ENCODE measurements at regions not wholly inside any gene's neighbourhood (a gene's known extent, or its start where the extent isn't known, plus 50 kb on each side); places are given as distances from the start of the nearest gene placed in this dataset.
A peak's percentile ranks its signal among the peaks of the same experiment; 100 is the strongest.

- no peaks in the 10 kb centered on the region for H3K9me3 ChIP-seq (ENCODE audit: control insufficient read depth, insufficient read depth, low read length)
- DNase-seq (ENCODE audit: low read depth, low spot score): no peak
- ChIA-PET POLR2A (no interaction called here), CTCF (no interaction called here)
- H3K4me3 ChIP-seq (ENCODE audit: low read depth, low read length): no peak overlapping the region
- H3K27ac ChIP-seq (ENCODE audit: low read depth, low read length): no peak overlapping the region
- no peaks in the 10 kb centered on the region for H3K27me3 ChIP-seq (ENCODE audit: control insufficient read depth, insufficient read depth, low read length)
- no peak for TF ChIP-seq CTCF (IDR thresholded peaks at IDR 0.05; ENCODE audit: low read depth, low read length)
These were observed 205.5 kb downstream of the NDFIP2 start for GRCh38 chr13:79686441-79686840.

GRCh38 chr13:79684371-79684770 lies 203.4 kb downstream of the NDFIP2 start:
- ChIA-PET POLR2A (no interaction called here), CTCF (interaction anchor here (0.6 kb wide), 1 partner anchor 658 kb away, joined by 3 read pairs; no protein-coding TSS in a partner anchor)
- no peak for DNase-seq (ENCODE audit: low read depth, low spot score)
- Histone ChIP-seq H3K9me3 (ENCODE audit: control insufficient read depth, insufficient read depth, low read length) (no peaks in the 10 kb centered on the region), H3K27me3 (ENCODE audit: control insufficient read depth, insufficient read depth, low read length) (no peaks in the 10 kb centered on the region), H3K4me3 (ENCODE audit: low read depth, low read length) (no peak overlapping the region), H3K27ac (ENCODE audit: low read depth, low read length) (no peak overlapping the region)
- 0 out of 2 replicates have a peak, but pooled peaks have one; percentile 7 for TF ChIP-seq CTCF (IDR thresholded peaks at IDR 0.05; ENCODE audit: low read depth, low read length)

- POLR2A ChIA-PET: no interaction called here
- H3K4me3 ChIP-seq (ENCODE audit: low read depth, low read length): no peak overlapping the region
- DNase-seq (ENCODE audit: low read depth, low spot score): no peak
- no peak for TF ChIP-seq CTCF (IDR thresholded peaks at IDR 0.05; ENCODE audit: low read depth, low read length)
- no peaks in the 10 kb centered on the region for H3K27me3 ChIP-seq (ENCODE audit: control insufficient read depth, insufficient read depth, low read length)
- no peaks in the 10 kb centered on the region for H3K9me3 ChIP-seq (ENCODE audit: control insufficient read depth, insufficient read depth, low read length)
- CTCF ChIA-PET: no interaction called here
- no peak overlapping the region for H3K27ac ChIP-seq (ENCODE audit: low read depth, low read length)
These were observed 201.2 kb downstream of the NDFIP2 start for GRCh38 chr13:79682164-79682563.

GRCh38 chr13:79681069-79681468 lies 200.1 kb downstream of the NDFIP2 start:
- CTCF ChIA-PET: interaction anchor here (1.6 to 3.5 kb wide), 5 partner anchors 11 to 684 kb away, joined by 5 to 33 read pairs (median 8); no protein-coding TSS in a partner anchor
- no peak for DNase-seq (ENCODE audit: low read depth, low spot score)
- no peak overlapping the region for H3K27ac ChIP-seq (ENCODE audit: low read depth, low read length)
- no peak for TF ChIP-seq CTCF (IDR thresholded peaks at IDR 0.05; ENCODE audit: low read depth, low read length)
- no peak overlapping the region for H3K4me3 ChIP-seq (ENCODE audit: low read depth, low read length)
- no peaks in the 10 kb centered on the region for H3K27me3 ChIP-seq (ENCODE audit: control insufficient read depth, insufficient read depth, low read length)
- H3K9me3 ChIP-seq (ENCODE audit: control insufficient read depth, insufficient read depth, low read length): no peaks in the 10 kb centered on the region
- POLR2A ChIA-PET: no interaction called here

- Histone ChIP-seq H3K4me3 (ENCODE audit: low read depth, low read length) (no peak overlapping the region), H3K27me3 (ENCODE audit: control insufficient read depth, insufficient read depth, low read length) (no peaks in the 10 kb centered on the region), H3K27ac (ENCODE audit: low read depth, low read length) (no peak overlapping the region), H3K9me3 (ENCODE audit: control insufficient read depth, insufficient read depth, low read length) (no peaks in the 10 kb centered on the region)
- no peak for DNase-seq (ENCODE audit: low read depth, low spot score)
- POLR2A ChIA-PET: no interaction called here
- CTCF ChIA-PET: interaction anchor here (0.6 to 3.5 kb wide), 12 partner anchors 11 to 685 kb away, joined by 3 to 33 read pairs (median 8); no protein-coding TSS in a partner anchor
- no peak for TF ChIP-seq CTCF (IDR thresholded peaks at IDR 0.05; ENCODE audit: low read depth, low read length)
These were observed 199.5 kb downstream of the NDFIP2 start for GRCh38 chr13:79680485-79680884.

Measured in AG04450 (cell line).